ENCODE measurements at regions not wholly inside any gene's neighbourhood (a gene's known extent, or its start where the extent isn't known, plus 50 kb on each side); places are given as distances from the start of the nearest gene placed in this dataset.

GRCh38 chr20:39857835-39858234, 831.2 kb downstream of the MAFB start:
- TF ChIP-seq POLR2A (IDR thresholded peaks at IDR 0.05; ENCODE audit: low read depth, low read length) (no peak), EZH2 (IDR thresholded peaks at IDR 0.05; ENCODE audit: borderline replicate concordance, low read depth, low read length, severe bottlenecking) (no peak), POLR2AphosphoS5 (IDR thresholded peaks at IDR 0.05; ENCODE audit: insufficient read depth, low read depth, low read length) (no peak), JUN (IDR thresholded peaks at IDR 0.05; ENCODE audit: borderline replicate concordance, insufficient read depth, insufficient read length, low read depth) (no peak), FOS (IDR thresholded peaks at IDR 0.05; ENCODE audit: borderline replicate concordance, insufficient read depth, low read length) (no peak), MYC (IDR thresholded peaks at IDR 0.05; ENCODE audit: low read depth, low read length) (no peak), MAX (IDR thresholded peaks at IDR 0.05; ENCODE audit: insufficient read depth, insufficient read length) (no peak)
- CTCF ChIA-PET, result no interaction called here

GRCh38 chr20:39857187-39857586, 831.8 kb downstream of the MAFB start:
- intact Hi-C loops (cut with micrococcal nuclease) (no loop called here), dilution Hi-C loops (cut with MboI; ENCODE audit: extremely low pct_ligation_motif_present, low sequenced_read_pairs) (no loop called here)
- Histone ChIP-seq H2AFZ (ENCODE audit: low read depth, low read length) (no peak overlapping the region), H3K27ac (ENCODE audit: insufficient read depth, low read depth, low read length) (no peak overlapping the region), H3K36me3 (ENCODE audit: control insufficient read depth in 2 of 2, extremely low read depth in 1 of 2, insufficient read depth in 2 of 2, low read length in 2 of 2) (no peaks in the 10 kb centered on the region), H3K79me2 (ENCODE audit: control insufficient read depth, insufficient read depth, low read length) (no peaks in the 10 kb centered on the region), H3K4me2 (ENCODE audit: insufficient read depth, low read length) (no peak overlapping the region), H4K20me1 (replicated peaks; ENCODE audit: control insufficient read depth, extremely low read depth, insufficient read depth, low read length) (no peaks in the 10 kb centered on the region), H3K4me3 (replicated peaks in 1 of 3; ENCODE audit: insufficient read depth in 1 of 3, low read depth in 1 of 3, low read length in 3 of 3) (no peak overlapping the region), H3K9me1 (replicated peaks; ENCODE audit: control insufficient read depth, extremely low read depth, insufficient read depth, low read length) (no peaks in the 10 kb centered on the region), H3K4me1 (ENCODE audit: control insufficient read depth, extremely low read depth, insufficient read depth, low read length) (no peaks in the 10 kb centered on the region), H3K9ac (replicated peaks; ENCODE audit: extremely low read depth, insufficient read depth, low read length) (no peak overlapping the region), H3K9me3 (replicated peaks; ENCODE audit: control insufficient read depth, insufficient read depth, low read length) (no peaks in the 10 kb centered on the region), H3K27me3 (ENCODE audit: control insufficient read depth in 2 of 2, insufficient read depth in 2 of 2, low read length in 2 of 2) (no peaks in the 10 kb centered on the region)
- no TSS peak for BruUV-seq (replicated peaks)
- DNase-seq (ENCODE audit: low read depth, low spot score) (no peak), FAIRE-seq (no peak)
- no peak for TF ChIP-seq JUN (IDR thresholded peaks at IDR 0.05; ENCODE audit: borderline replicate concordance, insufficient read depth, insufficient read length, low read depth)
- no peak for TF ChIP-seq POLR2AphosphoS5 (IDR thresholded peaks at IDR 0.05; ENCODE audit: insufficient read depth, low read depth, low read length)
- no peak for TF ChIP-seq CTCF (IDR thresholded peaks at IDR 0.05; ENCODE audit: extremely low read depth in 1 of 2, insufficient read depth in 1 of 2, low read depth in 1 of 2, low read length in 2 of 2)
- TF ChIP-seq GATA2 (IDR thresholded peaks at IDR 0.05; ENCODE audit: insufficient read depth, insufficient read length, low read depth, low read length), result no peak
- no peak for TF ChIP-seq EZH2 (IDR thresholded peaks at IDR 0.05; ENCODE audit: borderline replicate concordance, low read depth, low read length, severe bottlenecking)
- TF ChIP-seq POLR2A (IDR thresholded peaks at IDR 0.05; ENCODE audit: low read depth, low read length), result no peak
- TF ChIP-seq MYC (IDR thresholded peaks at IDR 0.05; ENCODE audit: low read depth, low read length), result no peak
- TF ChIP-seq MAX (IDR thresholded peaks at IDR 0.05; ENCODE audit: insufficient read depth, insufficient read length), result no peak
- no peak for TF ChIP-seq FOS (IDR thresholded peaks at IDR 0.05; ENCODE audit: borderline replicate concordance, insufficient read depth, low read length)
- CTCF ChIA-PET, result no interaction called here
- POLR2A ChIA-PET, result no interaction called here

More at GRCh38 chr20:39857835-39858234, 831.2 kb downstream of the MAFB start:
- intact Hi-C loops (cut with micrococcal nuclease), result no loop called here
- H4K20me1 ChIP-seq (replicated peaks; ENCODE audit: control insufficient read depth, extremely low read depth, insufficient read depth, low read length), result no peaks in the 10 kb centered on the region
- no peak overlapping the region for H3K4me2 ChIP-seq (ENCODE audit: insufficient read depth, low read length)
- no peaks in the 10 kb centered on the region for H3K9me1 ChIP-seq (replicated peaks; ENCODE audit: control insufficient read depth, extremely low read depth, insufficient read depth, low read length)
- H3K36me3 ChIP-seq (ENCODE audit: control insufficient read depth in 2 of 2, extremely low read depth in 1 of 2, insufficient read depth in 2 of 2, low read length in 2 of 2), result no peaks in the 10 kb centered on the region
- no peak overlapping the region for H3K9ac ChIP-seq (replicated peaks; ENCODE audit: extremely low read depth, insufficient read depth, low read length)
- BruUV-seq (replicated peaks), result no TSS peak
- no peaks in the 10 kb centered on the region for H3K27me3 ChIP-seq (ENCODE audit: control insufficient read depth in 2 of 2, insufficient read depth in 2 of 2, low read length in 2 of 2)
- DNase-seq (ENCODE audit: low read depth, low spot score) (no peak), FAIRE-seq (no peak)
- H2AFZ ChIP-seq (ENCODE audit: low read depth, low read length), result no peak overlapping the region
- no peaks in the 10 kb centered on the region for H3K4me1 ChIP-seq (ENCODE audit: control insufficient read depth, extremely low read depth, insufficient read depth, low read length)
- no peak overlapping the region for H3K27ac ChIP-seq (ENCODE audit: insufficient read depth, low read depth, low read length)
- dilution Hi-C loops (cut with MboI; ENCODE audit: extremely low pct_ligation_motif_present, low sequenced_read_pairs), result no loop called here
- H3K4me3 ChIP-seq (replicated peaks in 1 of 3; ENCODE audit: insufficient read depth in 1 of 3, low read depth in 1 of 3, low read length in 3 of 3), result no peak overlapping the region
- POLR2A ChIA-PET, result no interaction called here
- no peaks in the 10 kb centered on the region for H3K79me2 ChIP-seq (ENCODE audit: control insufficient read depth, insufficient read depth, low read length)
- H3K9me3 ChIP-seq (replicated peaks; ENCODE audit: control insufficient read depth, insufficient read depth, low read length), result no peaks in the 10 kb centered on the region
